OCI-LY3 (cell line): ENCODE measurements at regions not wholly inside any gene's neighbourhood (a gene's known extent, or its start where the extent isn't known, plus 50 kb on each side); places are given as distances from the start of the nearest gene placed in this dataset.
"Not testable (repeated sequence)": the region's sequence is repeated elsewhere in the genome, so short reads cannot be mapped to it uniquely, and the experiment has no call there.

Source experiments
- H2AFZ ChIP-seq: fragments of 200-600, 300-600 bp; shearing (Covaris generic); 2 replicates; pipeline ENCODE4 v1.6.0; 2014; ENCODE audit warnings: antibody characterized with exemption, low read depth, low read length
- H3K27ac ChIP-seq: fragments of 200-600, 300-600 bp; sonication (generic); 2 replicates; pipeline ENCODE4 v1.5.1; 2014; ENCODE audit warnings: mild to moderate bottlenecking, low read length, moderate library complexity, mixed read lengths
- H3K27me3 ChIP-seq: fragments of 200-600, 300-600 bp; sonication (generic); 2 replicates; pipeline ENCODE4 v1.6.1; 2014; ENCODE audit warnings: low read depth, low read length, mixed read lengths
- H3K36me3 ChIP-seq: fragments of 200-600, 300-600 bp; sonication (generic); replicated peaks from 2 replicates; pipeline ENCODE3; 2014; ENCODE audit warnings: low read depth, low read length, mixed read lengths
- H3K4me1 ChIP-seq: fragments of 300-600, 200-600 bp; sonication (generic); 2 replicates; pipeline ENCODE4 v1.6.1; 2014; ENCODE audit warnings: low read length, mixed read lengths
- H3K4me2 ChIP-seq: fragments of 200-600, 300-600 bp; sonication (generic); 2 replicates; pipeline ENCODE4 v1.6.1; 2014; ENCODE audit warnings: low read length, mixed read lengths
- H3K4me3 ChIP-seq: fragments of 300-600, 200-600 bp; sonication (generic); 2 replicates; pipeline ENCODE4 v1.5.1; 2014; ENCODE audit warnings: antibody characterized with exemption, mild to moderate bottlenecking, low read length, moderate library complexity
- H3K79me2 ChIP-seq: fragments of 300-600, 200-600 bp; shearing (Covaris generic); 2 replicates; pipeline ENCODE4 v1.6.1; 2014; ENCODE audit warnings: mild to moderate bottlenecking, low read length, mixed read lengths
- H3K9ac ChIP-seq: fragments of 300-600, 200-600 bp; shearing (Covaris generic); 2 replicates; pipeline ENCODE4 v1.6.0; 2014; ENCODE audit warnings: mild to moderate bottlenecking, low read length, moderate library complexity
- H3K9me3 ChIP-seq: fragments of 200-600, 300-600 bp; shearing (Covaris generic); 2 replicates; pipeline ENCODE4 v1.6.1; 2014; ENCODE audit warnings: low read length, mixed read lengths; ENCODE audit not compliant: insufficient read depth
- H4K20me1 ChIP-seq: fragments of 200-600, 300-600 bp; sonication (generic); 2 replicates; pipeline ENCODE4 v1.6.1; 2016; ENCODE audit warnings: low read length, mixed read lengths; ENCODE audit not compliant: insufficient read depth
- EZH2phosphoT487 ChIP-seq: fragments of 200-600 bp; shearing (Covaris generic); IDR thresholded peaks from 2 replicates; pipeline ENCODE4 v1.6.1; 2018; ENCODE audit warnings: antibody characterized with exemption, mixed run types, low read depth
- TF ChIP-seq, protein P1 (sequence below): fragments of 200-600, 300-600 bp; sonication (generic); IDR thresholded peaks from 2 replicates; pipeline ENCODE4 v1.5.1; 2014; ENCODE audit warnings: antibody characterized with exemption, low read length, low read depth

DNA sequence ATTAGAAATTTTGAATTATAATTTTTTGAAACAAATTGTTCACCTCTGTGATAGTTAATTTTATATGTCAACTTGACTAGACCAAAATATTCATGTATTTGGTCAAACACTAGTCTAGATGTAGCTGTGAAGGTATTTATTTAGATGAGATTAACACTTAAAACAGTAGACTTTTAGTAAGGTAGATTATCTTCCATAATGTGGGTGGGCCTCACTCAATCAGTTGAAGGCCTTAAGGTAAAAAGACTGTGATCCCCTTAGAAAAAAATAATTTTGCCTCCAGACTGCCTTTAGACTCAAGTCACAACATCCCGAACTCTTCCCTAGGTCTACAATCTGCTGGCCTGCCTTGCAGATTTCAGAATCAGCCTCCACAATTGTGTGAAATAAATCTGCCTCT, 177.3 kb upstream of the PABPC5 start:
- no peak overlapping the region for H3K9ac ChIP-seq
- H4K20me1 ChIP-seq, result no peaks in the 10 kb centered on the region
- no peaks in the 10 kb centered on the region for H3K79me2 ChIP-seq
- H2AFZ ChIP-seq, result no peak overlapping the region
- TF ChIP-seq, protein P1, sequence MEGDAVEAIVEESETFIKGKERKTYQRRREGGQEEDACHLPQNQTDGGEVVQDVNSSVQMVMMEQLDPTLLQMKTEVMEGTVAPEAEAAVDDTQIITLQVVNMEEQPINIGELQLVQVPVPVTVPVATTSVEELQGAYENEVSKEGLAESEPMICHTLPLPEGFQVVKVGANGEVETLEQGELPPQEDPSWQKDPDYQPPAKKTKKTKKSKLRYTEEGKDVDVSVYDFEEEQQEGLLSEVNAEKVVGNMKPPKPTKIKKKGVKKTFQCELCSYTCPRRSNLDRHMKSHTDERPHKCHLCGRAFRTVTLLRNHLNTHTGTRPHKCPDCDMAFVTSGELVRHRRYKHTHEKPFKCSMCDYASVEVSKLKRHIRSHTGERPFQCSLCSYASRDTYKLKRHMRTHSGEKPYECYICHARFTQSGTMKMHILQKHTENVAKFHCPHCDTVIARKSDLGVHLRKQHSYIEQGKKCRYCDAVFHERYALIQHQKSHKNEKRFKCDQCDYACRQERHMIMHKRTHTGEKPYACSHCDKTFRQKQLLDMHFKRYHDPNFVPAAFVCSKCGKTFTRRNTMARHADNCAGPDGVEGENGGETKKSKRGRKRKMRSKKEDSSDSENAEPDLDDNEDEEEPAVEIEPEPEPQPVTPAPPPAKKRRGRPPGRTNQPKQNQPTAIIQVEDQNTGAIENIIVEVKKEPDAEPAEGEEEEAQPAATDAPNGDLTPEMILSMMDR, result no peak
- TF ChIP-seq EZH2phosphoT487, result no peak
- no peaks in the 10 kb centered on the region for H3K9me3 ChIP-seq
- H3K4me3 ChIP-seq, result no peak overlapping the region
- no peak overlapping the region for H3K4me2 ChIP-seq
- no peaks in the 10 kb centered on the region for H3K4me1 ChIP-seq
- no peaks in the 10 kb centered on the region for H3K36me3 ChIP-seq
- H3K27me3 ChIP-seq, result no peaks in the 10 kb centered on the region
- H3K27ac ChIP-seq, result no peak overlapping the region

DNA sequence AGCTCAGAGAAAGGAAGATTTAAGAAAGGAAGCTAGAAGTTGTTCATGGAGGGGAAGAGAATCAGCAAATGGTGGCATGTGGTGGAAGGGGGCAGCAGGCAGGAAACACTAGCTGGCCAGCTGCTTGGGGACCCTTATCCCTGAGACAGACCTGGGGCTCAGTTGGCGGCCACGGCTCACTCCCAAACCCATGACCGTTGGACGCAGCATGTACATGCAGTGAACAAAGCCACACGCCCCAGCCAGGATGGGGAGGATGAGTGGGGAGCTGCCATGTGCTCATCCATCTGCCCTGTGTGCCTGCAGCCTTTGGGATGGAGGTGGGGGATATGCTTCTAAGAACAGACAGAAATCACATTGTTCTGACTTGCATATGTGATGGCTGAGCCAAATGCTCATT, 155.2 kb upstream of the PABPC5 start:
- Histone ChIP-seq H3K79me2 (no peaks in the 10 kb centered on the region), H3K4me1 (no peaks in the 10 kb centered on the region), H3K27me3 (no peaks in the 10 kb centered on the region), H3K27ac (no peak overlapping the region), H3K36me3 (no peaks in the 10 kb centered on the region), H3K9ac (no peak overlapping the region), H2AFZ (no peak overlapping the region), H3K9me3 (no peaks in the 10 kb centered on the region), H4K20me1 (no peaks in the 10 kb centered on the region), H3K4me3 (no peak overlapping the region), H3K4me2 (no peak overlapping the region)
- no peak for TF ChIP-seq EZH2phosphoT487
- TF ChIP-seq, protein P1, result no peak

DNA sequence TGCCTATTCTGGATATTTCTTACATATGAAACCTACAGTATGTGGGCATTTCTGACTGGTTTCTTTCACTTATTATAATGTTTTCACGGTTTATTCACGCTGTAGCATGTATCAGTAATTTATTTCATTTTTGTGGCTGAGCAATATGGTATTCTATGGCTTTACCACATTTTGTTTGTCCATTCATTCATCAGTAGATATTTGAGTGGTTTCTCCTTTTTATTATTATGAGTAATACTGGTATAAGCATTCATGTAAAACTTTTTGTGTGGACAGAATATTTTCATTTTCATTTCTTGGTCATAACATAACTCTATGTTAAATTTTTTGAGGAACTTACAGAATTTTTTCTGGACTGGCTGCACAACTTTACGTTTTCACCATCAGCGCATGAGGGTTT, 122.7 kb upstream of the PABPC5 start:
- peaks cover 14% of the 10 kb centered on the region for H3K4me1 ChIP-seq
- H3K27me3 ChIP-seq, result peaks cover 13% of the 10 kb centered on the region; the same call in 1 of the 2 replicates
- H3K9ac ChIP-seq, result no peak overlapping the region
- H3K4me2 ChIP-seq, result peak overlapping the region; percentile 6; the same call in 1 of the 2 replicates
- no peak overlapping the region for H3K27ac ChIP-seq
- TF ChIP-seq, protein P1, result no peak
- no peak for TF ChIP-seq EZH2phosphoT487
- H3K9me3 ChIP-seq, result no peaks in the 10 kb centered on the region
- H3K36me3 ChIP-seq, result no peaks in the 10 kb centered on the region
- H2AFZ ChIP-seq, result no peak overlapping the region
- no peaks in the 10 kb centered on the region for H4K20me1 ChIP-seq
- no peaks in the 10 kb centered on the region for H3K79me2 ChIP-seq
- no peak overlapping the region for H3K4me3 ChIP-seq

DNA sequence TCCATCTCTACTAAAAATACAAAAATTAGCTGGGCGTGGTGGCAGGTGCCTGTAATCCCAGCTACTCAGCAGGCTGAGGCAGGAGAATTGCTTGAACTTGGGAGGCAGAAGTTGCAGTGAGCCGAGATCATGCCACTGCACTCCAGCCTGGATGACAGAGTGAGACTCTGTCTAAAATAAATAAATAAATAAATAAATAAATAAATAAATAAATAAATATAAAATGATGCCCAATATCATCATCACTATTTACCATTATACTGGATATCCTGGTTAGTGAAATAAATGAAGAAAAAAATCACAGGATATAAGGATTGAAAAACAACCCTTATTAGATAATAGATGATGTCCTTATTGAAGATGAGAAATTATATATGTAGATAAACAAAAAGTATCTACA, 115.8 kb upstream of the PABPC5 start:
- H3K79me2 ChIP-seq, H2AFZ ChIP-seq, H3K27ac ChIP-seq, H3K4me3 ChIP-seq, H3K9ac ChIP-seq, H3K4me1 ChIP-seq, H3K9me3 ChIP-seq, H3K27me3 ChIP-seq, H3K4me2 ChIP-seq, H4K20me1 ChIP-seq, H3K36me3 ChIP-seq: not testable (repeated sequence)

DNA sequence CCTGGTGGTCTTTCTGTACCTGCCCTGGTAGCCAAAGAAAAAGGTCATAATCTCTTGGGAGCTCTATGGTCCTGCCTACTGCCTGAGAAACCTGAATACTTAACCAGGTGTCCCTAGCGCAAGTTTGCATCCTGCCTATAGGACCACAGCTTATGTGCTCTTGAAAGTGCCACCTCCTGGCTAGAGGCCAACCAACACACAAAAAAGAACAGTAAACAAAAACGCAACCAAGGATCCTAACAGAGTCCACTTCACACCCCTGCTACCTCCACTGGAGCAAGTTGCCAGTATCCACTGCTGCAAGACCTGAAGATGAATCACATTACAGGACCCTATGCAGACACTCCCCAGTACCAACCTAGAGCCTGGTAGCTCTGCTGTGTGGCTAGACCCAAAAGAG, 103.2 kb upstream of the PABPC5 start:
- H3K4me1 ChIP-seq, result no peaks in the 10 kb centered on the region
- no peaks in the 10 kb centered on the region for H3K9me3 ChIP-seq
- no peak overlapping the region for H2AFZ ChIP-seq
- no peaks in the 10 kb centered on the region for H4K20me1 ChIP-seq
- no peak overlapping the region for H3K27ac ChIP-seq
- H3K27me3 ChIP-seq, result no peaks in the 10 kb centered on the region
- H3K4me3 ChIP-seq, result no peak overlapping the region
- no peak overlapping the region for H3K4me2 ChIP-seq
- no peak overlapping the region for H3K9ac ChIP-seq
- TF ChIP-seq, protein P1, result no peak
- H3K79me2 ChIP-seq, result no peaks in the 10 kb centered on the region
- no peaks in the 10 kb centered on the region for H3K36me3 ChIP-seq
